Stomach (tissue), 4 donors: ENCODE measurements at regions not wholly inside any gene's neighbourhood (a gene's known extent, or its start where the extent isn't known, plus 50 kb on each side); places are given as distances from the start of the nearest gene placed in this dataset.

ENCODE experiments used
- CTCF ChIP-seq, 7 experiments: fragments of 450-650 bp in 4 of 7; fragments of 200-600 bp in 3 of 7; sonication (generic) in 3 of 7; IDR thresholded peaks; one replicate each; pipeline ENCODE4 v1.5.1; 2016 to 2019; ENCODE audit warnings: antibody characterized with exemption in 7 of 7, control low read depth in 2 of 7, mild to moderate bottlenecking in 1 of 7
- POLR2A ChIP-seq, 4 donors: fragments of 450-650 bp; IDR thresholded peaks; one replicate each; pipeline ENCODE4 v1.6.1; 2016; ENCODE audit warnings: antibody characterized with exemption in 4 of 4, control low read depth in 2 of 4, mild to moderate bottlenecking in 1 of 4, moderate library complexity in 1 of 4

DNA sequence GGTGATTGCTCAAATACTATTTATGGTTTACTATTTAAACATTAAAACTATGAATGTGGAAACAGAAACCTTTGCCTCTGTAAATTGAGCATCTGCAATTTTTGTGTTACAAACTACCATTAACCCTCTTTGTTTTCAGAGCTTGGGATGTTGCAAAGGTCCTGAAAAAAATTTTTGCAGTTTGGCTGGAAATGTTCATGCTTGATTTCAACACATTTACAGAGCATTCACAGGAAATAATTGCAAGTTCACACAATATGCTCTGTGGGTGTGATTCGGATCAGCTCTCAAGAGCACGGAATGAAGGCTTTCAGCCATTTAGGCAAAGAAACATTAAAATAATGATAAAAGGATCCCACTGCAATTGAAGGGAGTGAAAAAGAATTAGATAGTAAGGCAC, 232.9 kb downstream of the ATP23 start:
- TF ChIP-seq POLR2A (IDR thresholded peaks at IDR 0.05) (no peak), CTCF (IDR thresholded peaks at IDR 0.05) (no peak)
